ENCODE measurements at regions not wholly inside any gene's neighbourhood (a gene's known extent, or its start where the extent isn't known, plus 50 kb on each side); places are given as distances from the start of the nearest gene placed in this dataset.

GRCh38 chr16:85522842-85523601 lies 90.1 kb upstream of the GSE1 start (continued):
- TF ChIP-seq HBP1 (CRISPR knock-in tag; IDR thresholded peaks at IDR 0.05; ENCODE audit: low read depth) (no peak), CREBL2 (CRISPR knock-in tag; IDR thresholded peaks at IDR 0.05; ENCODE audit: borderline replicate concordance) (no peak), DNMT1 (CRISPR knock-in tag; IDR thresholded peaks at IDR 0.05) (no peak; the same call in 1 of the 2 replicates), TAF1 (CRISPR knock-in tag; IDR thresholded peaks at IDR 0.05) (no peak), GABPA (IDR thresholded peaks at IDR 0.05; ENCODE audit: low read depth, low read length) (no peak), GABPA (CRISPR knock-in tag; IDR thresholded peaks at IDR 0.05; ENCODE audit: low read depth) (no peak), ZNF235 (CRISPR knock-in tag; IDR thresholded peaks at IDR 0.05; ENCODE audit: borderline replicate concordance) (no peak), TFDP2 (CRISPR knock-in tag; IDR thresholded peaks at IDR 0.05) (no peak), ZBTB42 (CRISPR knock-in tag; IDR thresholded peaks at IDR 0.05) (no peak), ZNF33B (CRISPR knock-in tag; IDR thresholded peaks at IDR 0.05) (no peak; the same call in 1 of the 2 replicates), RAD21 (CRISPR knock-in tag; IDR thresholded peaks at IDR 0.05) (no peak), SALL2 (CRISPR knock-in tag; IDR thresholded peaks at IDR 0.05) (no peak), ZNF383 (CRISPR knock-in tag; IDR thresholded peaks at IDR 0.05; ENCODE audit: borderline replicate concordance) (no peak), ZNF18 (CRISPR knock-in tag; IDR thresholded peaks at IDR 0.05; ENCODE audit: insufficient replicate concordance) (no peak), ZNF234 (CRISPR knock-in tag; conservative IDR thresholded peaks at IDR 0.05) (no peak), ZHX1 (CRISPR knock-in tag; IDR thresholded peaks at IDR 0.05; ENCODE audit: low read depth) (peak; percentile 64; the same call in 1 of the 2 replicates), ZNF788 (CRISPR knock-in tag; IDR thresholded peaks at IDR 0.05; ENCODE audit: borderline replicate concordance) (no peak), ZNF501 (CRISPR knock-in tag; IDR thresholded peaks at IDR 0.05) (no peak), ZSCAN20 (CRISPR knock-in tag; IDR thresholded peaks at IDR 0.05; ENCODE audit: borderline replicate concordance) (no peak), ZC3H13 (CRISPR knock-in tag; IDR thresholded peaks at IDR 0.05) (0 out of 2 replicates have a peak, but pooled peaks have one; percentile 55), ZNF747 (CRISPR knock-in tag; IDR thresholded peaks at IDR 0.05; ENCODE audit: borderline replicate concordance) (no peak), BORCS8-MEF2B (CRISPR knock-in tag; IDR thresholded peaks at IDR 0.05) (no peak), KMT2A (CRISPR knock-in tag; IDR thresholded peaks at IDR 0.05) (no peak)
